Sigmoid colon (tissue), 6 donors: ENCODE measurements at regions not wholly inside any gene's neighbourhood (a gene's known extent, or its start where the extent isn't known, plus 50 kb on each side); places are given as distances from the start of the nearest gene placed in this dataset.
"Not testable (repeated sequence)": the region's sequence is repeated elsewhere in the genome, so short reads cannot be mapped to it uniquely, and the experiment has no call there.

ENCODE experiments used
- DNase-seq: peaks from one replicate; pipeline ENCODE4 v3.0.0-alpha.2; 2019
- H3K27ac ChIP-seq, 4 donors: fragments of 200-600 bp; sonication (generic); one replicate each; pipeline ENCODE4 v1.5.1; 2016 to 2019; ENCODE audit warnings: mild to moderate bottlenecking in 1 of 4
- H3K27me3 ChIP-seq, 3 donors: fragments of 200-600 bp; sonication (generic); one replicate each; pipeline ENCODE4 v1.5.1; 2019; ENCODE audit warnings: mild to moderate bottlenecking in 1 of 3
- H3K36me3 ChIP-seq, 4 donors: fragments of 200-600 bp; sonication (generic); one replicate each; pipeline ENCODE4 v1.5.1; 2016 to 2019
- H3K4me1 ChIP-seq, 4 donors: fragments of 200-600 bp; sonication (generic); one replicate each; pipeline ENCODE4 v1.5.1; 2017 to 2019
- H3K4me3 ChIP-seq, 4 donors: fragments of 200-600 bp; sonication (generic); one replicate each; pipeline ENCODE4 v1.5.1; 2017 to 2019; ENCODE audit warnings: mild to moderate bottlenecking in 2 of 4, moderate library complexity in 1 of 4
- H3K9me3 ChIP-seq, 4 donors: fragments of 200-600 bp in 3 of 4; sonication (generic) in 3 of 4; one replicate each; pipeline versions ENCODE4 v1.5.1 to v1.6.1; 2013 to 2019
- EP300 ChIP-seq, 4 donors: sonication (generic); formaldehyde crosslinking; IDR thresholded peaks; one replicate each; pipeline ENCODE4 v1.6.1; 2017; ENCODE audit warnings: antibody characterized with exemption in 4 of 4
- POLR2A ChIP-seq, 2 donors: fragments of 450-650 bp; IDR thresholded peaks; one replicate each; pipeline ENCODE4 v1.6.1; 2016; ENCODE audit warnings: antibody characterized with exemption in 2 of 2, mild to moderate bottlenecking in 2 of 2, moderate library complexity in 2 of 2
- POLR2AphosphoS5 ChIP-seq, 4 donors: sonication (generic); formaldehyde crosslinking; IDR thresholded peaks; one replicate each; pipeline ENCODE4 v1.6.1; 2017; ENCODE audit warnings: antibody characterized with exemption in 4 of 4
- WGBS, 2 donors: extraction: QIAGEN DNeasy Blood & Tissue Kit; methylation state at CpG; one replicate each; pipeline ENCODE4 v1.1.7; 2013; 5-methylcytosine and 5-hydroxymethylcytosine counted together
- intact Hi-C: fragments of 100-400 bp; cut with DNase I; formaldehyde crosslinking; loops from one replicate; pipeline ENCODE4 v1.15.1; 2023
- TF ChIP-seq, protein P1 (sequence below), 4 experiments: fragments of 450-650 bp in 3 of 4; fragments of 200-600 bp in 1 of 4; IDR thresholded peaks; one replicate each; pipeline ENCODE4 v1.5.1; 2016 to 2019; ENCODE audit warnings: antibody characterized with exemption in 4 of 4, mild to moderate bottlenecking in 3 of 4, moderate library complexity in 2 of 4
- donor health status: healthy with polysubstance abuse.
- donor health status: healthy.

DNA sequence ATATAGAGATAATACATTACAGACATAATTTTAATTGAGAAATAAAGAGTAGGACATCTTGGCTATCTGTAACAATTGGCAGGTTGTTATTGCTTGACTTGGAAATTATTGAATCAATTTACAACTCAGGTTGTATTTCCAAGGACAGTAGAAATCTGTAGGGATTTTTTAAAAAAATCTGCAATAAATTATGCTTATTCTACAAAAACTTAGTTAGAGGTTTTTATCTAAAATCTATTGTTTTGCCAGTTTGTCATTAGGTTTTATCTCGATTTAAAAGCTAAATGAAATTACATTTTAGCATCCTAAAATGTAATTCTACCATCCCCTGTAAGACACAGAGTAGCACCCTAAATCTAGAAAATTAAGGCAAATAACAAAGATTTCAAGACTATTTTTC is 408.8 kb downstream of the COL11A1 start:
- intact Hi-C loops = no loop called here
- H3K9me3 ChIP-seq = no peaks in the 10 kb centered on the region
- H3K27me3 ChIP-seq = no peaks in the 10 kb centered on the region
- no peak overlapping the region for H3K27ac ChIP-seq
- DNase-seq = no peak
- no peak for TF ChIP-seq EP300 (IDR thresholded peaks at IDR 0.05)
- TF ChIP-seq, protein P1, sequence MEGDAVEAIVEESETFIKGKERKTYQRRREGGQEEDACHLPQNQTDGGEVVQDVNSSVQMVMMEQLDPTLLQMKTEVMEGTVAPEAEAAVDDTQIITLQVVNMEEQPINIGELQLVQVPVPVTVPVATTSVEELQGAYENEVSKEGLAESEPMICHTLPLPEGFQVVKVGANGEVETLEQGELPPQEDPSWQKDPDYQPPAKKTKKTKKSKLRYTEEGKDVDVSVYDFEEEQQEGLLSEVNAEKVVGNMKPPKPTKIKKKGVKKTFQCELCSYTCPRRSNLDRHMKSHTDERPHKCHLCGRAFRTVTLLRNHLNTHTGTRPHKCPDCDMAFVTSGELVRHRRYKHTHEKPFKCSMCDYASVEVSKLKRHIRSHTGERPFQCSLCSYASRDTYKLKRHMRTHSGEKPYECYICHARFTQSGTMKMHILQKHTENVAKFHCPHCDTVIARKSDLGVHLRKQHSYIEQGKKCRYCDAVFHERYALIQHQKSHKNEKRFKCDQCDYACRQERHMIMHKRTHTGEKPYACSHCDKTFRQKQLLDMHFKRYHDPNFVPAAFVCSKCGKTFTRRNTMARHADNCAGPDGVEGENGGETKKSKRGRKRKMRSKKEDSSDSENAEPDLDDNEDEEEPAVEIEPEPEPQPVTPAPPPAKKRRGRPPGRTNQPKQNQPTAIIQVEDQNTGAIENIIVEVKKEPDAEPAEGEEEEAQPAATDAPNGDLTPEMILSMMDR (IDR thresholded peaks at IDR 0.05) = no peak
- no peak for TF ChIP-seq POLR2A (IDR thresholded peaks at IDR 0.05)
- no peak for TF ChIP-seq POLR2AphosphoS5 (IDR thresholded peaks at IDR 0.05)
- 78 to 79% methylated on average over 1 of the region's 1 CpG for WGBS, 2 donors
- H3K4me1 ChIP-seq = no peaks in the 10 kb centered on the region
- no peak overlapping the region for H3K4me3 ChIP-seq
- no peaks in the 10 kb centered on the region for H3K36me3 ChIP-seq

DNA sequence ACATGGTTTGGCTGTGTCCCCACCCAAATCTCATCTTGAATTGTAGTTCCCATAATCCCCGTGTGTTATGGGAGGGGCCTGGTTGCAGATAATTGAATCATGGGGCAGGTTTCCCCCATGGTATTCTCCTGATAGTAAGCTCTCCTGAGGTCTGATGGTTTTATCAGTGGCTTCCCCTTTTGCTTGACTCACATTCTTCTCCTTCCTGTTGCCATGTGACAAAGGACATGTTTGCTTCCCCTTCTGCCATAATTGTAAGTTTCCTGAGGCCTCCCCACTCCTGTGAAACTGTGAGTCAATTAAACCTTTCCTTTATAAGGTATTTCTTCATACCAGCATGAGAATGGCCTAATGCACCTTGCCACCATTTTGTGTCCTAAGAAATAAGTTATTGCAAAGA is 415.0 kb downstream of the COL11A1 start:
- Histone ChIP-seq H3K9me3 (peaks cover 0 to 4% (median 0%) of the 10 kb centered on the region in 4 donors), H3K27ac (no peak overlapping the region), H3K27me3 (no peaks in the 10 kb centered on the region), H3K36me3 (no peaks in the 10 kb centered on the region), H3K4me3 (no peak overlapping the region), H3K4me1 (no peaks in the 10 kb centered on the region)
- no peak for DNase-seq
- no peak for TF ChIP-seq POLR2AphosphoS5 (IDR thresholded peaks at IDR 0.05)
- TF ChIP-seq EP300 (IDR thresholded peaks at IDR 0.05) = no peak
- WGBS, 2 donors = 81 to 90% methylated on average over 1 of the region's 1 CpG
- intact Hi-C loops = no loop called here

DNA sequence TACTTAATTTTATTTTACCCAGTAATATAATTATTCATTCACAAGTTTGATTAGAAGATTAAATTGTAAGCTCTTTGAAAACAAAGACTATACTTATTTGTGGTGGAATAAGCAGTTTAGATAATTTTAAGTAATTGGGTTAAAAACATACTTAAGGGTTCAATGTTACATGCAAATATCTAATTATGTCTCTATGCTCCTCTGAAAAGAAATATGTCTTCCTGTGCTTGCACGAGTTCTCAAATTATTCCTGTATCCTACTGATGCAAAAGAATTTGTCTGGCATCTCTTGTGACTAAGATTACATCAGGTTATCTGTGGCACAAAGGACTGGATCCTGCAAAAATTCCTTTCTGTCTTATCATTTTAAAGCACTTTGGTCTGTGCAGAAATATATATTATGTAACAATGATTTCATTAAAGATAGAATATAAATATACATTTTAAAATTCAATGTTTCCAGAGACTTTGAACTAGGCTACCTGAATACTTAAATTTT is 416.7 kb downstream of the COL11A1 start:
- H3K36me3 ChIP-seq = no peaks in the 10 kb centered on the region
- no peak overlapping the region for H3K27ac ChIP-seq
- intact Hi-C loops = no loop called here
- peaks cover 0 to 4% (median 0%) of the 10 kb centered on the region in 4 donors for H3K9me3 ChIP-seq
- 25 to 56% methylated on average over 1 of the region's 1 CpG for WGBS, 2 donors
- H3K4me3 ChIP-seq = no peak overlapping the region
- no peak for DNase-seq
- H3K4me1 ChIP-seq = no peaks in the 10 kb centered on the region
- H3K27me3 ChIP-seq = no peaks in the 10 kb centered on the region
- no peak for TF ChIP-seq POLR2AphosphoS5 (IDR thresholded peaks at IDR 0.05)
- no peak for TF ChIP-seq POLR2A (IDR thresholded peaks at IDR 0.05)
- TF ChIP-seq, protein P1 (IDR thresholded peaks at IDR 0.05) = no peak
- no peak for TF ChIP-seq EP300 (IDR thresholded peaks at IDR 0.05)

DNA sequence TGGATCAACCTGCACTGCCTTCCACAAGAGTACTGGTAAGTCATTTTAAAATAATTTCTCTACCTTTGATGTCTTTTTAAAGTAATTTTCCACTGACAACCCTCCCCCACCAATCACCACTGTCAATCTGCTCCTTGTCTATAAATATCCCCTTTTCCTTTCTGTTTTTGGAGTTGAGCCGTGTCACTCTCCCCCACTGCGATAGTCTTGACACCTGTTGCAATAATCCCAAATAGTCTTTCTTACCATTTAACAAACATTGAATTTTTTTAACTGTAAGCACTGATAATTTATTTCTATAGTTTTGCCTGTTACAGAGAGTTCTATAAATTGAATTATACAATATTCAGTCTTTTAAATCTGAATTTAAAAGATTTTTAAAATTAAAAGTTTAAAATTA is 420.9 kb downstream of the COL11A1 start:
- Histone ChIP-seq H3K9me3 (peaks cover 0 to 2% (median 0%) of the 10 kb centered on the region in 4 donors), H3K4me3 (no peak overlapping the region), H3K27me3 (no peaks in the 10 kb centered on the region), H3K27ac (no peak overlapping the region), H3K4me1 (no peaks in the 10 kb centered on the region), H3K36me3 (no peaks in the 10 kb centered on the region)
- no peak for TF ChIP-seq EP300 (IDR thresholded peaks at IDR 0.05)
- no peak for TF ChIP-seq POLR2A (IDR thresholded peaks at IDR 0.05)
- TF ChIP-seq, protein P1 (IDR thresholded peaks at IDR 0.05) = no peak
- TF ChIP-seq POLR2AphosphoS5 (IDR thresholded peaks at IDR 0.05) = no peak
- DNase-seq = no peak
- WGBS, 2 donors = 78 to 86% methylated on average over 2 of the region's 2 CpGs
- intact Hi-C loops = no loop called here

DNA sequence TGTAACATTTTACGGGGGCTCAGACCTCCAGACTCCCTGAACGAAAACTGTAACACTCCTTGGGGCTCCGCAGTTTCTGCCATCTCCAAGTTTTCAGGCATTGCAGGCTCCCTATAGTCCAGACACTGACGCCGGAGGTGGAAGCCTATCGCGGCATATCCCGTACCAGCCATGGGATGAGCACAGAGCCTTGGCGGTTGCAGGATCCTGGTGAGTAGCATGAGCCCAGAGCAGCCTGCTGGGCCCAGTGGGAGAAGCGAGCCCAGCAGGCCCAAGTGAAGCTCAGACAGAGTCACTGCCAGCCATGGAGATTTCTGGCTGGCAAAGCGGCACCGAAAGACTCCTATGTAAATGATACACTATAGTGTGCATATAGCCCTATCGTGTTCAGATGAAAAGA is 446.8 kb downstream of the COL11A1 start:
- no peaks in the 10 kb centered on the region for H3K4me1 ChIP-seq
- H3K27ac ChIP-seq = no peak overlapping the region
- TF ChIP-seq EP300 (IDR thresholded peaks at IDR 0.05) = no peak
- TF ChIP-seq, protein P1 (IDR thresholded peaks at IDR 0.05) = no peak
- TF ChIP-seq POLR2AphosphoS5 (IDR thresholded peaks at IDR 0.05) = no peak
- intact Hi-C loops = no loop called here
- DNase-seq = no peak
- H3K9me3 ChIP-seq = no peaks in the 10 kb centered on the region
- 94% methylated on average over 13 of the region's 13 CpGs for WGBS, 2 donors
- no peak overlapping the region for H3K4me3 ChIP-seq
- no peaks in the 10 kb centered on the region for H3K27me3 ChIP-seq
- H3K36me3 ChIP-seq = no peaks in the 10 kb centered on the region

DNA sequence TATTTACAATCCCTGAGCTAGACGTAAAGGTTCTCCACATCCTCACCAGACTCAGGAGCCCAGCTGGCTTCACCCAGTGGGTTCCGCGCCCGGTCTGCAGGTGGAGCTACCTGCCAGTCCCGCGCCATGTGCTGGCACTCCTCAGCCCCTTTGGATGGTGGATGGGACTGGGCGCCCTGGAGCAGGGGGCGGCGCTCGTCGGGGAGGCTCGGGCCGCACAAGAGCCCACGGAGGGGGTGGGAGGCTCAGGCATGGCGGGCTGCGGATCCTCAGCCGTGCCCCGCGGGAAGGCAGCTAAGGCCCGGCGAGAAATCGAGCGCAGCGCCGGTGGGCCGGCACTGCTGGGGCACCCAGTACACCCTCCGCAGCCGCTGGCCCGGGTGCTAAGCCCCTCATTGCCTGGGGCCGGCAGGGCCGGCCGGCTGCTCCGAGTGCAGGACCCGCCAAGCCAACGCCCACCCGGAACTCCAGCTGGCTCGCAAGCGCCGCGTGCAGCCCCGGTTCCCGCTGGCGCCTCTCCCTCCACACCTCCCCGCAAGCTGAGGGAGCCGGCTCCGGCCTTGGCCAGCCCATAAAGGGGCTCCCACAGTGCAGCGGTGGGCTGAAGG is 448.3 kb downstream of the COL11A1 start:
- H3K27ac ChIP-seq, H3K9me3 ChIP-seq, H3K27me3 ChIP-seq, intact Hi-C loops, H3K4me1 ChIP-seq, H3K4me3 ChIP-seq, H3K36me3 ChIP-seq, DNase-seq: not testable (repeated sequence)
- WGBS, 2 donors = 93 to 95% methylated on average over 47 of the region's 47 CpGs
